GM23248 (cell line): ENCODE measurements at regions not wholly inside any gene's neighbourhood (a gene's known extent, or its start where the extent isn't known, plus 50 kb on each side); places are given as distances from the start of the nearest gene placed in this dataset.

Experiments
- EZH2 ChIP-seq: fragments of 200-600 bp; sonication (generic); IDR thresholded peaks from 2 replicates; pipeline ENCODE4 v1.6.1; 2018; ENCODE audit warnings: antibody characterized with exemption, mild to moderate bottlenecking; ENCODE audit not compliant: insufficient read depth, poor library complexity, severe bottlenecking
- EZH2phosphoT487 ChIP-seq: fragments of 200-600 bp; sonication (generic); IDR thresholded peaks from 2 replicates; pipeline ENCODE4 v1.6.1; 2018; ENCODE audit warnings: antibody characterized with exemption, moderate library complexity, mild to moderate bottlenecking, low read depth; ENCODE audit not compliant: insufficient read depth

DNA sequence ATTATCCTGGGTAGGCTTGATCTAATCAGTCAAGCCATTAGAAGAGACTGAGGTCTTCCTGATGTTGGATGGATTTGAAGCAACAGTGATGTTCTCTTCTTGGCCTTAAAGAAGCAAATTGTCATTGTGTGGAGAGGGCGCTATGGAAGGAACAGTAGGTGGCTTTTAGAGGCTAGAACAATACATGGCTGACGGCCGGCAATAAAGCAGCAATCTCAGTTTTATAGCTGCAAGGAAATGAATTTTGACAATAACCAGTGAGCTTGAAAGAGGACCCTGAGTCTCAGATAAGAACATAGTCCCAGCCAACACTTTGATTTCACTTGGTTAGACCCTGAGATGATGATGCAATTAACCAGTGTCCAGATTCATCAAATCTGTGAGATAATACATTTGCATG, 302.1 kb downstream of the NSUN3 start:
- TF ChIP-seq EZH2phosphoT487 (no peak), EZH2 (no peak)
